DMS79 (cell line): ENCODE measurements at regions not wholly inside any gene's neighbourhood (a gene's known extent, or its start where the extent isn't known, plus 50 kb on each side); places are given as distances from the start of the nearest gene placed in this dataset.

ENCODE experiments used
- DNase-seq: peaks from one replicate; lab custom pipeline; 2025; lab: John Stamatoyannopoulos, UW

DNA sequence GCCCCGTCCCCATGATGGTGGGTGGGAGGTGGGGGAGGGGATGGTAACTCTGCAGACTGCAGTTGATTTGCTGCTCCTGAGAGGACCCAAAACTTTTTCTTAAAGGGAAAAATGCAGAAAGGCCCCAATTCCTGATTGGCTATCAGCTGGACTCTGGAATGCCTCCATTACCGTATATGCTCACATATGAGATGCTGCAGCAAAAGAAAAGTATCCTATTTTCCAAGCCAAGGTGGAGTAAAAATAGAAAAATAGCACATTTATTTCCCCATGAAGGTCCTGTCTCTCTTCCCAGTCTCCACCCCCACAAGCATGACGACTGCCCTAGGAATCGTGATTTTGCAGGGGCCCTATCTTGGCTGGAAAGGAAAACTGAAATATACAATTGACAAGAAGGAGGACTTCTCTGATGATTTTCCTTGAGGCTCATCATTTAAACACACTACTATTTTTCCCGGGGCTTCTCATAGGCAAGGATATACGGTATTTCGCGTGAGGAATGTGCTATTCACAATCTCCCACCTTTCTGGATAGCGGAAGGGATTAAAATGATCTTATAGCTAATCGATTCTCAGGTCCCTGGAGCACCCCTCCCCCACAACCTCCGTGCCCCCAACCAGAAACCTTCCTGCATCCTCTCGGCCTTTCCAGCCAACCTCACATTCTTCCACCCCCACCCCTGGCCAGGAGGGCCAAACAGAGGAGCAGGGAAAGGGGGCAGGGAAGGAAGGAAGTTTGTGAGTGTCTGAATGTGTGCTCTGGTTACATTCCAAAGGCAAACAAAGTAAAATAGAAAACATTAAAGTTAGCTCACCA is 138.9 kb upstream of the CCND2 start:
- DNase-seq = no peak

DNA sequence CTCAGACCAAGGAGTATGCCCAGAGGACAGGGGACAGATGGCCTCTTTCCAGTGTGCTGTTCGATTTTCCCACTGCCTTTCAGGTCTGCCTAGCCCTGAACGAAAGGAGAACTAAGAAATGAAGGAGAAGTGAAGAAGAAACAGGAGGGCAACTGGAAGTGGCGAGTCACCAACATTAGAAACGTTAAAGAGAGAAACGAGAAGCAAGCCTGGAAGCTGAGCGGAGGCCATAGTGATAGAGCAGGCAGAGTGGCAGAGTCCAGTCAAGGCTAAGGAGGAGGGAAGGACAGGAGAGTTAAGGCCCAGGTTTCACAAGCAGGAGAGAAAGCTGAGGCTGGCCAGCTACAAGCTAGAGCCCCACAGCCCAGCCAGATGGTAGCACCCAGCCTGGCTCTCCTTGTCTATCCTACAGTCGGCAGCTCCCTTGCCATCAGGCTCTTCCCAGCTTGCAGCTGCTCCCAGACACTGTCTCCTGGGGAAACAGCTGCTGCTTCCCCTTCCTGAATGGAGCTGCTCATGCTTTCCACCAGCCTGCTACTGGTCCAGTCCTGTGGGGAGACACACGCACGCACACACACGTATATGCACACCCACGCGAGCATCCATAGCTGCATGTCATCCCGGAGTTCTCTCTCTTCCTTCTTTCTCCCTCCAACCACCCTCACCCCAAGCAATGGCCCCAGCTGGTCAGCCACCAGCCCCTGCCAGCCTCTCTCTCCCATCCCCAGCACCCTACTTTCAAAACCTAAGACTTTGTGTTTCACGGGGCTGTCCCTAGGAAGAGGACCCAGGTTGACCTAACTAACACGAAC is 139.7 kb upstream of the CCND2 start:
- no peak for DNase-seq

DNA sequence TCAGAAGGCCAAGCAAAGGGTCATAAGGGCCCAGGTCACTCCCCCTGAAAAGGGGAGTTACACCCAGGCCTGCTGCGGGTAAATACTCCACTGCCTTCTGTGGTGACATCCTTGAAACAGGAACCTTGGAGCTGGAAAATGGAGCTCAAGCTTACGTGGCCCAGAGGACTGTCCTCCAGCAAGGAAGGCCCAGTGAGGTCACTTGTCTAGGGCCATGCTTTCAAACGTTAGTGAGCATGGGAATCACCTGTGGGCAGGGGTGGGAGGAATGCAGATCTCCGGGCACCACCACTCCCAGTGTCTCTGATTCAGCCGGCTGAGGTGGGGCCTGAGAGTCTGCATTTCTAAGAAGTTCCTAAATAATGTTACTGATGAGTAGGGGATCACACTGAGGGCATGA is 140.5 kb upstream of the CCND2 start:
- no peak for DNase-seq

DNA sequence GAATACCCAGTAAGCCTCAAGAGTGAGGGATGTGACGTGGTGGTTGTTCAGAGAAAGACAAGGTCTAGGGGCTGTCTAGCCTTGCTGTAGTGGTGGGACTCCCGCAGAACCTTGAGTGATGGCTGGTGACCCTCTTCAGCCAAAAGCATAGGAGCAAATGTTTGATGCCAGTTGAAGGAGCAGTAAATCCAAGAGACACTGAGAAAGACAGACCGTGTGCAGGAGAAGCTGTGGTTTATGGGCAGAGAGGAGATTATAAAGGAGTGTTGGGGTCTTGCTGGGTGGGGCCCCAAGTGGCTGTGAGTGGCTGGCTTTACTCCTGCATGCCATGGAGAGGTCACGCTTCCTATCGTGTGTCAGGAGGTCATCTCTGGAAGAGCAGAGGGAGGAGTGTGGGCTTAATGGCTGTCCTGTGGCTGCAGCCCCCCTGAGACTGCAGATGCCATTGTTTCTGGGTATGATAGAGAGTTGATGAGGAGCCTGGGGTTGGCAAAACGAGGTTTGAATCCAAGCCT is 152.0 kb upstream of the CCND2 start:
- no peak for DNase-seq

DNA sequence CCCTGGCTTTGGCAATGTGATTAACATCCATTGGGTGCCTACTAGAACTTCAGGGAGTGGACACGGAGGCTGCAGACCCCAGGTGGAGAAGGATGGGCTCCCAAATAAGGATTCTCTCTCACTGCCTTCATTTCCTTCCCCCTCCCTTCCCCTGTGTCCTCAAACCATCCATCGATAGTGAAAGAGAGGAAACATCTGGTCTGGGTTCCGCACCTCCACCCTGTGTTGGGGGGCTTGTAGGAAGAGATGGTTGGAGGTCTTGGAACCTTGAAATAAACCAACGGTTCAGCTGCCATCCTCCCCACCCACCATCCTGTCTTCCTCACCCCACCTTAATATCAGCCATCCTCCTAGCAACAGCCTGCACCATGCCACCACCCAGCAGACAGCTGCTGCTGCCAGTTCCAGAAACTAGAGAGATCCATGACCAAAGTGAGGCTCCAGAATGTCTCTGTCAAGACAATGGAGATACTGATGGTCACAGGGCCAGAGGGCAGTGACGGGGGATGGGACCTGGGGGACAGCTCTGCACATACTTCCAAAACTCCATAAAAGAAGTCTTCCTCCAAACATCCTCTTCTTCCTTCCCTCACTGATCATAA is 153.1 kb upstream of the CCND2 start:
- no peak for DNase-seq

DNA sequence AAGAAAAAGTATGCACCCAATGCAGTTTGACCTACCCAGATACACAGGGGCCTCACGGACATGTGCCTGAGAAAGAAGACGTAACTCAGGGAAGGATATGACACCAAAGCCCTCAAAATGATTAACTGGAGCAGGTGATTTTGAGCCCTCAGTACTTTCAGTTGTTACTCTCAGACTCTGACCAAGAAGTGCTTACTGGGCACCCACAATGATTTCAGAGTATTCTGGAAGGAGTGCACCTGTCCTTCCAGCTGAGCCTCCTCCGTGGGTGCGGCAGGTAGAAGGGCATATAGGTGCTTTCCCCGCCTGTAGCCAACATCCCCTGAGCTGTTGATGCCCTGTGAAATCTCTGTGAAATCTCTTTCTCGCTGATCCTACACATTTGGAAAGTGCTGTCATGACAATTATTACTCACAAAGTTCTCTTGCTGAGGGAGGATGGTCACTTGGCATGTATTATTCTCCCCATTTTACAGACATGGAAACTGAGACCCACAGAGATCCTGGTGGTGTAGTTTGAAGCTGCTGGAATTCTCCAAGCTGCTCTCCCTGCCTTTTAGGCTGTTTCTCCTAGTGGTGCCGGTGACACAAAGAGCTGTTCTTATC is 154.3 kb upstream of the CCND2 start:
- DNase-seq = no peak

DNA sequence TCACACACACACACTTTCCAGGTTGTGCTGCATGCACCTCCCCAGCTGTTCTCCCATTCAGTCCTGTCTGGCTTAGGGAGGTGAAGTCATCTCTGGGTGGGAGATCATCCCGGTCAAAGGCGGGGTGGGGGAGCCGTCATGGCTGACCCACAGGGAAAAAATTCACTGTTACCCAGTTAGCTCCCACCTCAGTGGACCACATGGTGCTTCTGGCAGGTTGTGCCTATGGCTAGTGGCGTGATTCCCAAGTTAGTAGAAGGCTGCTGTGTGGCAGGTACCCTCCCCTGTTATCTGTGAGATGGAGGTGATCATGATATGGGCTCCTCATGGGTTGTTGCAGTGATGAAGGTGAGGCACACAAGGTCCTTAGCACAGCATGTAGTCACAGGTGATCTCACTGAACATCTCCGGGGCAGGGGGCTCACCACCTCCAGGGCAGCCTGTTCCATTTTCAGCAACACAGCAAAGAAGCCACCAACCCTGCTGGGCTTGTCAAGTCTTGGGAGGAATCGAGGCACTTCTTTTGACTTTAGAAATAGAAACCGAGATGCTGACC is 154.9 kb upstream of the CCND2 start:
- DNase-seq = no peak

DNA sequence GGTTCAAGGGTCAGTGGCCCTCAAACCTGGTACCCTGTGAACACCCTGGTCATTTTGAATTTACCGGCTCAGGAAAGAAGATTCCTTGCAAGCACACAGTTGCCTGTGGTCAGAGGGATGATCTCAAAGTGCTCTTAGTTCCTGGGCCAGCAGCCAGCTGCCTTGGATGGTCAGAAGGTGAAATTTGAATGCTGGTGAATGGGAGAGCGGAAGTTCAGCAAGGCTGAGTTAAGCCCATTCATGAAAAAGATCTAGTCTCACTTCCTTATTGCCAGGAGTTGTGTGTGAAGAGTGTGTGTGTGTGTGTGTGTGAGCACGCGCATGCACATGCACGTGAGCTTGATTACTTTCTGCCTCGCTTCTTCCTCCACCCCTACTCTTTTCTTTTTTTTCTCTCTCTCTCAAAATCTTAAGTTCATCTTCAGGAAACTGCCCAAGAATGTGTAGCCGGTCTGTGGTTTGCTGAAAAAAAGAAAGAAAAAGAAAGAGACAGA is 155.5 kb upstream of the CCND2 start:
- no peak for DNase-seq

DNA sequence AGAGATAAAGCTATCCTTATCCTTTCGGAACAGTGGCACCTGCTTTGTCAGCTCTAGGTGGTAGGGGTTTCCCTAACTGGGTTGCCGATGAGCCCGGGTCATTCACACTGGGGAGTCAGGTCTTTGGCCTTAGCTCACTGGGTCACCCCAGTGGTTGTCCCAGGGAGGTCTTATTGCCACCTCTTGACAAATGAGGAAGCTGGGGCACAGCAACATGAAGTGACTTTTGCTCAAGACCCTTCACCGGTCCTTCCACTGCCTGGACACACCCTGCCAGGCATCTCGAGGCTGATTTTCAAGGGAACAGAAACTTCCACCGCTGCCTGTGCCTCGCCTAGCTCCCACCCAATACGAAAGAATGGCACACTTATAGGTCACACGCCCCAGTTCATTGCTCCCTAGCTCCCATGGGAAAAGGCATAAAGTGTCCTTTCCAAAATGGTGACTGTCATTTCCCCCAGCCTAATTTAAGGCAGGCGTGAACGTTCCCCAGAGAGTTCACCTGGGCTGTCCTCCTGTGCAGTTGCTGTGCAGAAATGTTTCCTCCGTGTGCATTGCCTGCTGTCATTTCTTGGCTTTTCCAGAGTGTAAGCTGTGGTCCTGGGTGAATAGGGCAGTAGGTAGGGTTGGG is 156.1 kb upstream of the CCND2 start:
- DNase-seq = no peak

DNA sequence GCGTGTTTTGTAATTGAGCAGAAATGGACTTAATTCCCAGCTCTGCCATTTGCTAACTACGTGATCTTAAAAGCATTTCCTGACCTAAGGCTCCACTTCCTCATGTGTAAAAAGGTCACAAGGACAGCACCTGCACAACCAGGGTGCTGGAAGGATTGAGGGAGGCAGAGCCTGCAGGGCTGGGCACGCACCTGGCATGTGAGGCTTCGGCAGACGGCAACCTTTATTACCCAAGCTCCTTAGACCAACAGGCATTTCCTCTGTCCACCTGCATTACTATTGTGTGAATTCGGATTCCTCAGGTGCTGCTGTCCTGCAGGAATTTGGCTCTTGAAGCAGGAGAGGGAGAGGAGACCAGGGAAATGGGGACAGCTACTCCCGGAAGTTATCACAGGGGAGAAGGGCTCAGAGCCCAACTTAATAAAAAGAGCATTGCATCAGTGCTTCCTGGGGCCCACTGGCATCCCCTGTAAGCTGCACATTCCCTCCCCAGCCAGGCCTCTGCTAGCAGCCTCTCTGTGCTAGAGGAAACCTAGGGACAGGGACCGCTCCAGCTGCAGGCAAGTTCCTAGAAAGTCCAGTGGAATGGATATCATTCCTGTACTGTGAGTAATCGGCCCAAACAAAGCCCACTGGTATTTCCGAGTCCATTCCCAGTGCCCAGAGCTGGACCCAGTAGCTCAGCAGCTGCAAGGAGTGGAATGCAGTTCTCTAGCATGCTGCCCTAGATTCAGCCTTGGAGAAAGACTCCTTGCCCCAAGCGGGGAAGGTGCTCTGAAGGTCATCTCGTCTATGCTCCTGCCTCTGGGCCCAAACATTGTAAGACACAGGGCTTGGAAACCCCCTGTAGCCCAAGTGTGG is 157.1 kb upstream of the CCND2 start:
- DNase-seq = no peak

DNA sequence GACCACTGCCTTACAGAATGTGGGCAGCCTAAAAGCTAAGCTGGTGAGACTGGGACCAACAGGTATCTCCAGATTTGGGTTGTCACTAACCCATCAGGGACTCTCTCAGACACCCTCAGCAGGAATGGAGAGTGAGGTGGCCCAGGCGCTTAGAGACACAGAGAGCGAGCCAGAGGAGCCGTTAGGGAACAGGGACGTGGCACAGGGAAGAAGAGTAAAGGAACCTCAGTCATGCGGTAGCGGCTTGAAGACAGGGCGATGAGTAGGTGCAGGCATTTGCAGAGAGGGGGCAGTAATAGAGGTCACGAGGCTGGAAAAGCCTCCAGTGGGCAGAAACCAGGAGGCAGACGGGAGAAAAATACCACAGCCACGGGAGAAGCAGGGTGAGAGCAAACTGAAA is 158.0 kb upstream of the CCND2 start:
- DNase-seq = no peak

DNA sequence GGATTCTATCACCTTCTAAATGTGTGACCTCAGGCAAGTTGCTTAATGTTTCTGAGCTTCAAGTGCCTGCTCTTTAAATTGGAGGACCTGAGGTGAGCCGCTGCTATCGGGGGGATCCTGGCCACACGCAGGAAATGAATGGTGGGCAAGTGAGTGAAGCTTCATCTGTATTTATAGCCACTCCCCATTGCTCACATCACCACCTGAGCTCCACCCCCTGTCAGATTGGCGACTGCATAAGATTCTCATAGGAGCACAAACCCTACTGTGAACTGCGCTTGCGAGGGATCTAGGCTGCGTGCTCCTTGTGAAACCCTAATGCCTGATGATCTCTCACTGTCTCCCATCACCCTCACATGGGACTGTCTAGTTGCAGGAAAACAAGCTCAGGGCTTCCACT is 158.6 kb upstream of the CCND2 start:
- no peak for DNase-seq

DNA sequence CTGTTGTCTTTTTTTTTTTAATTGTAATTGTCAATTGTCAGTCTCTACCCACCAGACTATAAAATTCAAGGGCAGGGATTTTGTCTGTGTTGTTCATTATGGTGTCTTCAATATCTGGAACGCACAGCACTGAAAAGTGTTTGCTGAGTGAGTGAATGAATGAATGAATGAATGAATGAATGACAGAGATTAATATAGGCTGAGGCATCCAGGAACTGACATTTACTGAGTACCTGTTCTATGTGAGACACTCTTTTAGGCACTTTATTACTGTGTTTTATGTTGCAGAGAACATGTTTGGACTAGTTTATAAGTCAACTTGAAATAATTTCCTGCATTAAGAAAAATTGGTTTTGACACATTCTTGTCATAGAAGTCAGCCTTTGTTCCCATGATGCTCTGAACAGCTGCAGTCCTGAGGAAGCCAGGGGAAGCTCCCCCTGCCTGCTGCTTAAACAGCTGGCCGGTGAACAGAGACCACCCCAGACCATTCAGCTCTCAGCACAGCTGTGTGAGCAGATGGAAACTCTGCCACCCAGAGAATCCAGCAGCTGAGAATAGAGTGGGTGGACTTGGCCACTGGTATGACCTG is 160.7 kb upstream of the CCND2 start:
- DNase-seq = no peak

DNA sequence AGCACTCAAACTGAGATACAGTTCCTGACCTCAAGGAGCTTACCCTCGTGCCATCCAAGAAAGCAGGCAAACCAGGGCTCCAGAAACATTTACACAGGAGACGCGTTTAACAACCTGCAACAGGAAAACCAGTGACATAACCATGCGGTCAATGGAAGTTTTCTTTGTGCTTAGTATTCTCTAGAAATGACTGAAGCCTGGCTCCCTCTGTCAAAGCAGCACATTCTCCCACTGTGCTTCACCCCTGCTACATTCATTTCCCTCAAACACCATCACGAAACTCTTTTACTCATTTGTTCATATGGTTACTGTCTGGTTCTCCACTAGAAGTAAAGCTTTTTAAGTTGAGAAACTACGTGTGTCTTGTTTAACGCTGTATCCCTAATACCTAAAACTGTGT is 161.3 kb upstream of the CCND2 start:
- no peak for DNase-seq

DNA sequence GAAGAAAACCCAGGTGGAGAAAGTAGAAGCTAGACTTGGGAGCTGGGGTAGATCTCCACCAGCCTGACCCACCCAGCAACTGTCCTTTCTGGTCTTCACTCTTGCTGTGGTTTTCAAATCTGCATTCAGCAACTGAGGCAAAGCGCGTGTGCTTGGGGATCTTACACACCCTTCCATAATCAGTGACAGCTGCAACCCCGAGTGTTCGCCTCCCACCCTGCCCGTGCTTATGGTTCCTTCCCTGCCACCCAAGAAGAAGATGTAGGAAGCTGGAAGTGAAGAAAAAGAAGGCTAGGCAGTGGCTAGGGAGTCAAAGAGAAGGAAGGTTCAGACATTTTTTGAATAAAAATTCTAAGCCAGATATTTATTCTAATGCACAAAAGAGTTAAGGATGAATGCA is 162.6 kb upstream of the CCND2 start:
- no peak for DNase-seq

DNA sequence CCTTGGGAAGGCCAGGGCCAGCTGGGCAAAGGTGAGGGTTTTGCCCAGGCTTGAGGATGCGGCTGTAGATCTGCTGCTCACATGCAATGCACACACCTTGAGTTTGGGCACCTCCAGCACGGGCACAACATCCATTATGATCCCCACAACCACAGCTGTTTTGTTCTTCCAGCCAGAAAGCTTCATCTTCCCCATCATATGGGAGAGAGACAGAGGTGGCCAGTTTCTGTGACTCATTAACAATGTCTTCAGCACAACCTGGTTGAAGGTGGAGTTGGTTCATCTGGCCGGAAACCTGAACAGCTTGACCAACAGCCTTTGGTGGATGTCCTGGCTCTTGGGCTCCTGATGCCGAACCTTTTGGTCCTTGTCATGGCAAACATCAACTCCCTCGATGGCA is 163.7 kb upstream of the CCND2 start:
- no peak for DNase-seq

DNA sequence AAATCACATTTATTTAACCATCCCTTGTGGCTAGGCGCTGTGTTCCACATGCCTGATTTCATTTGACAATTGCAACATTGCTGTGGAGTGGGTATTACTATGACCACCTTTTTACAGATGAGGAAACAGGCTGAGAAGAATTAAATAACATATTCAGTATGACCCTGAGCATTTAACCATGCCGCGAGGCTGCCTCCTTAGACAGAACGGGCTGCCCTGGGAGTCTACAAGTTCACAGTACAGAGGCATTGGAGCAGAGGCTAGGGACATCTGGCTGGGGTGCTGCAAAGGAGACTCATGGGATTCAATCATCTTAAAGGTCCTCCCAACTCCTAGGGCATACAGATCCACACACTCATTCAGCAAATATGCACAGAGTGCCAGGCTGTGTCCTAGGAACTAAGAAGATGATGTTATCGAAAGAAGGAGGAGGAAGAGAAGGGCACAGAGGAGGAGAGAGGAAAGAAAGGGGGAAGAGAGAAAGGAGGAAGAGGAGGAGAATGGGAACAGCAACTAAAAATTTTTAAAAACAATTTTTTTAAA is 164.7 kb upstream of the CCND2 start:
- DNase-seq = no peak

DNA sequence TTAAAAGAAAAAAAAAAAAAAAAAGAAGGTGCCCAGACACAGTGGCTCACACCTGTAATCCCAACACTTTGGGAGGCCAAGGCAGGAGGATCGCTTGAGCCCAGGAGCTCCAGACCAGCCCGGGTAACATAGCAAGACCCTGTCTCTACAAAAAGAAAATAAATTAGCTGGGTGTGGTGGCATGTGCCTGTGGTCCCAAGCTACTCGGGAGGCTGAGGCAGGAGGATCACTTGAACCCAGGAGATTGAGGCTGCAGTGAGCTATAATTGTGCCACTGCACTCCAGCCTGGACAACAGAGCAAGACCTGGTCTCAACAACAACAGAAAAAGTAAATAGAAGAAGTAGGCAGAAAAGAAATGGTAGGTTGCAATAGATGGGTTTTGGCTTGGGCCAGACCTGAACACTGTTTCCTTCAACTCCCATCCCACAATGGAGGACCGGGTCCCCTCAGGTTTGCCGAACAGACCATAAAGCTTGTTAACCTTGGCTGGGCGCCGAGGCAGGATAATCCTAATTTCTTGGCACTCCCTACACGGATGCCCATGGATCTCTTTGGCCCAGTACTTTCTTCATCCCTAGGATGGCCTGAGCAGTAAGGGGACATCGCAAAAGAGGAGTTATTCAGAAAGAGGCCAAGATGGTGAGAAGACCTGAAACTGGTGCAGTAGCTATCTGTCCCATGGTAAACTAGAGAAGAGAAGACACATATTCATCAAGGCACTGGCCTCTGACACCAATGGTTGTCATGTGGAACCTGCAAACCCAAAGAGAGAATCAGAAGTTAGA is 165.5 kb upstream of the CCND2 start:
- DNase-seq = no peak

DNA sequence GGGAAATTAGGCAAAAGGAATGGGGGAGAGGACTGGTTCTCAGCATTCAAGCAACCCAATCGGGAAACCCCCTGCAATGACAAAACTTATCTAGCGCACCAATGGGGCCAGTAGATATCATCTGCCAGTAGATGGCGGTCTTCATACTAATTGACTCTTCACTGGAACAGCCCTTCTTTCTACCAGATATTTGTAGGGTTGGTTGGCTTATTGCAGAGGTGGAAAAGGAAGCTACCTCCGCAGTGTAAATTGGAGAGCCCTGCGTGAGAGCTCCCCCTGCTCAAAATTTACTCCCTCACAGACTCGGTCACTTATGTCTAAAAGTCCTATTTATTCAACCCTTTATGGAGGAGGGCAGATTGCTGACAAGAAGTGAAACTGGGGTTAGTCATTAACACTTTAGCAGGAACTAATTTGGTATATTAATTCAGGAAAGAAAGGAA is 166.1 kb upstream of the CCND2 start:
- no peak for DNase-seq
